Occipital lobe (tissue), 1 donor: ENCODE measurements at regions not wholly inside any gene's neighbourhood (a gene's known extent, or its start where the extent isn't known, plus 50 kb on each side); places are given as distances from the start of the nearest gene placed in this dataset.
"Not testable (repeated sequence)": the region's sequence is repeated elsewhere in the genome, so short reads cannot be mapped to it uniquely, and the experiment has no call there.

Source experiments
- DNase-seq: peaks from one replicate; lab custom pipeline; 2025; lab: John Stamatoyannopoulos, UW

GRCh38 chr7:149683181-149683580, 90.2 kb downstream of the ZNF467 start:
- DNase-seq: no peak

GRCh38 chr7:149682038-149682437, 91.3 kb downstream of the ZNF467 start:
- no peak for DNase-seq

DNA sequence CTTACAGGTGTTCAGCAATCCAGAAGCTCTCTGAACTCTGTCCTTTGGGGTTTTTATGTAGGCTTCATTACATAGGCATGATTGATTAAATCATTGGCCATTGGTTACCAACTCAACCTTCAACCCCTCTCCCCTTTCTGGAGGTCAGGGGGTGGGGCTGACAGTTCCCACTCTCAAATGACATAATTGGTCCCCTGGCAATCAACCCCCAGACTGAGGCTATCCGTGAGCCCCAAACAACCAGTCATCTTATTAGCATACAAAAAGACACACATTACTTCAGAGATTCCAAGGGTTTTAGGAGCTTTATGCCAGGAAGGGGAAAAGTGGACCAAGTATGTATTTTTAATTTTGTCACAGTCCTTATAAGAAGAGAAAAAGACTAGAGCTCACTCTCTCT, 92.1 kb downstream of the ZNF467 start:
- no peak for DNase-seq

GRCh38 chr7:149680331-149681025, 92.9 kb downstream of the ZNF467 start:
- DNase-seq: no peak

GRCh38 chr7:149674728-149675385, 98.5 kb downstream of the ZNF467 start:
- not testable (repeated sequence) for DNase-seq

GRCh38 chr7:149673006-149673405, 100.4 kb downstream of the ZNF467 start:
- DNase-seq: no peak

DNA sequence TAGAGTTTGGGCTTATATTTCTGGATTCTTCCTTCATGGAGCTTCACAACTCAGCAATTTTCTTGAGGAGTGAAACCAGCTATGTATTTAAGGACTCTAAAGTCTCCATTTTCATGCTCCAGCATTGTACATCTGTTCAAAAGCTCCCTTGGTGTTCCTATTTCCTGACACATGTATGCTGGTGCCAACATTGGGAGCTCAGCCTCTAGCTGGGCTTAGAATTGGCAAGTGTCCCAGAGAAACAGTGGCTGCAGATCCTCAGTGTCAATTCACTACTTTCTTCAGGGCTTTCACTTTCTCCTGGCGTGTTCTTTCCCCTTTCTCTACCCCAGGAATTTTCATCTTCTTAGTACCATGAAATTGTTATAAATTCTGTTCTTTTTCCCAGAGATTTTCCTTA, 103.1 kb downstream of the ZNF467 start:
- peak; percentile 12 for DNase-seq

GRCh38 chr7:149669121-149669818, 104.1 kb downstream of the ZNF467 start:
- DNase-seq: no peak

GRCh38 chr7:149666360-149666945, 106.9 kb downstream of the ZNF467 start:
- no peak for DNase-seq

DNA sequence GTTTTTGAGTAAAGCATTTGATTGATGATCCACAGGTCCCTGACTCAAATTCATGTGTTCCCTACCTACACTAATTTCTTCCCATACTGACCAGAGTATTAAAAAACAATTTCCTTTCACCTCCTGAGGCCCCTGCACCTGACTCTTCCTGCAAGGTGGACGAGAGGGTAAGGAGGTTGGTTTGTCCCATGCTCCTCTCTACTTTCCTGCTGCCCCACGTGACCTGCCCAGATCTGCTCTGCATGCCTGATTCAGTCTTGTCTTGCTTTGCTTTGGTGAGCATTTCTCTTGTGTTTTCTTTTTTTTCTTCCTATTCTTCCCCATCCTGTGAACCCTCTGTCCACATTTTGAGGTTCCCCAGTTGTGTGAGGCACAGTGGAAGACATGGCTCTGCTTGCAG, 107.8 kb downstream of the ZNF467 start:
- DNase-seq: not testable (repeated sequence)

- DNase-seq: no peak
Measured at GRCh38 chr7:149664666-149665065, 108.7 kb downstream of the ZNF467 start.

- DNase-seq: no peak
Measured at GRCh38 chr7:149664176-149664575, 109.2 kb downstream of the ZNF467 start.

DNA sequence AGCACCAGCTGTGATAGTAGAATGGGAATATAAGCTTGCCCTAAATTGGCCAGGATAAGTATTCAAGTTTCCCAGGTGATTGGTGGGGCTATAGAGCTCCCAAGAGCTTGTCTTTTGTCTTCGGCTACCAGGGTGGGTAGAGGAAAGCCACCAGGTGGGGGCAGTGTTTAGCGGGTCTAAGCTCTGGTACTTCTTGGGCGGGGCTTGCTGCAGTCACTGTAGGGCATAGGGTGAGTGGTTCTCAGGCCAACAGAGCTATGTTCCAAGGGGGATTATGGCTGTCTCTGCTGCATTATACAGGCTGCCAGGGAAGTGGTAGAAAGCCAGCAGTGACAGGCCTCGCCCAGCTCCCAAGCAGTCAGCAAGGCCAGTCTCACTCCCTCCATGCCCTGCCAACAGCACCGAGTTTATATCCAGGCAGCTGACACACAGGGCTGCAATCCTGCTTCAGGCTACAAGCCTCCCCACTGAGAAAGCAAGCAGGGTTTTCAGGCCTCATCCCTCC, 110.7 kb downstream of the ZNF467 start:
- no peak for DNase-seq

- no peak for DNase-seq
Measured at GRCh38 chr7:149655784-149656183, 117.6 kb downstream of the ZNF467 start.

- DNase-seq: no peak
Measured at GRCh38 chr7:149654588-149654987, 118.8 kb downstream of the ZNF467 start.

DNA sequence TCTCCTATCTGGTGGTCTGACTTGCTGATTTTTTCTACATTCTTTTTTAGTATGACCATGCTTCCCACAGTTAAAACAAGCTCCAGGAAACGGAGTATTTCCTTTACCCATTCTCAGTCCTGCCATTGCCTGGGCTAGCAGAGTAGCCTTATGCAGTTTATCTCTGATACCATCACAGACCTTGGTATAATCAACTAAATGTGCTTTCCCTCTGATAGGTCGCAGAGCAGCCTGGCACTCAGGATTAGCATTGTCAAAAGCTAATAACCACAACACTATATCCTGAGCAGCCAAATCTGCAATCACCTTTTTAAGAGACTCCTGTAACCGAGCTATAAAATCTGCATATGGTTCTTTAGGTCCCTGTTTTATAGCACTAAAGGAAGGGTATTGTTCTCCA, 123.2 kb downstream of the ZNF467 start:
- DNase-seq: not testable (repeated sequence)

- no peak for DNase-seq
Measured at GRCh38 chr7:149644754-149645153, 128.6 kb downstream of the ZNF467 start.

- DNase-seq: no peak
Measured at GRCh38 chr7:149642589-149642988, 130.8 kb downstream of the ZNF467 start.

DNA sequence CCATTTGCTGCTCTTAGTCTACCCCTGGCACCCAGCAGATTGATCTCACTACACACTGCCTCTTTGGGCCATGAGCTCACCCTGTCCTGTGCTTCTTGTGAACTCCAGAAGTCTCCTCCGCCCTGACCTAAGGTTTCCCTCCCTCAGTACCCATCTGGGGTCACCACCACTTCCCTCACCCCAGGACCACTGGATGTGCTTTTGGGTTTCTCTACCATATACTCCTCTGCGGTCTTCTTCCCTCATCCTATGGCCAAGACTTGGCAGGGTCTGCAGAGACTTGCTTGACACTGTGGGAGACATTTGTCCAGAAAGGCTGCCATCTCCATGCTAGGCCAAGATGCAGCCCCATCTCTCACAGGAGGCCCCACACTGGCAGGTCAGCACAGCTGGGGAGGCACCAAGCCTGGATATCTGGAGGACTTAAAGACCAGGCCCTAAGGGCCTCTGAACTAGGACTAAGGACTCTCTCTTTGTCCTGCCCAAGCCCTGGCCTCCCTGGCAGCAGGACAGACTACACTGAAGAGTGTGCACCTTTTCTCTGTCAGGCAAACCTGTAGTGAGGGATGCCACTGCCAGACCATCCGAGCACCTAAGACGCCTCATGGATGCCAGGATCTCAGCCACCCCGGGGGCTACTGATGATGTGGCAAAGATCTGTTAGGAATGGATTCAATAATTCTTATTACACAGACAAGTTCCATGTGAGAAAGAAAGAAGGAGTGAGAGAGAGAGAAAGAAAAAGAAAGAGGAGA, 134.6 kb downstream of the ZNF467 start:
- DNase-seq: no peak

GRCh38 chr7:149637911-149638565, 135.3 kb downstream of the ZNF467 start:
- no peak for DNase-seq
